T-cell (primary cell): ENCODE measurements at regions not wholly inside any gene's neighbourhood (a gene's known extent, or its start where the extent isn't known, plus 50 kb on each side); places are given as distances from the start of the nearest gene placed in this dataset.
"Not testable (repeated sequence)": the region's sequence is repeated elsewhere in the genome, so short reads cannot be mapped to it uniquely, and the experiment has no call there.

ENCODE experiments used
- ATAC-seq, 4 experiments: fragments of 200-7000 bp in 3 of 4; fragments of 150-1000 bp in 1 of 4; cut with Tn5 transposase; replicated peaks in 1 of 4; 1 replicate in 3 of 4; 2 replicates in 1 of 4; pipeline ENCODE4 v1.10.0; 2021; ENCODE audit warnings: moderate library complexity in 3 of 4, mild to moderate bottlenecking in 2 of 4, moderate number of reproducible peaks in 1 of 4
- CTCF ChIA-PET, 2 donors: fragments of 300-600 bp; sonication (Branson Sonifier 250); formaldehyde crosslinking; loops; one replicate each; lab custom pipeline; 2022; ENCODE audit warnings: antibody characterized with exemption in 2 of 2; lab: Charles Lee
- POLR2A ChIA-PET, 2 donors: fragments of 300-600 bp; sonication (Branson Sonifier 250); formaldehyde crosslinking; loops; one replicate each; lab custom pipeline; 2022; ENCODE audit warnings: antibody characterized with exemption in 2 of 2; lab: Charles Lee
- DNase-seq, 35 experiments: peaks; one replicate each; pipeline versions ENCODE4 v3.0.0 to v3.0.0-alpha.2; 2013 to 2023
- H3K27ac ChIP-seq: one replicate; pipeline ENCODE4 v1.5.1; 2013; ENCODE audit warnings: low read length
- H3K27me3 ChIP-seq, 2 experiments: replicated peaks in 1 of 2; 1 replicate in 1 of 2; 2 replicates in 1 of 2; pipeline versions ENCODE4 v1.6.1 to v1.7.0; 2013; ENCODE audit warnings: low read length in 1 of 2, mixed read lengths in 1 of 2; ENCODE audit not compliant: control insufficient read depth in 2 of 2, insufficient read depth in 2 of 2; ENCODE audit errors: extremely low read depth in 1 of 2
- H3K36me3 ChIP-seq, 2 donors: 1 replicate in 1 of 2; 2 replicates in 1 of 2; pipeline versions ENCODE4 v1.6.1 to v1.7.0; 2013; ENCODE audit warnings: low read length in 1 of 2; ENCODE audit not compliant: control insufficient read depth in 2 of 2, insufficient read depth in 1 of 2; ENCODE audit errors: extremely low read depth in 1 of 2
- H3K4me1 ChIP-seq, 2 experiments: 1 replicate in 1 of 2; 2 replicates in 1 of 2; pipeline versions ENCODE4 v1.6.1 to v1.7.0; 2013; ENCODE audit warnings: low read length in 2 of 2, mixed read lengths in 1 of 2; ENCODE audit not compliant: insufficient read depth in 2 of 2, control insufficient read depth in 1 of 2; ENCODE audit errors: extremely low read depth in 1 of 2
- H3K4me3 ChIP-seq, 2 donors: 1 replicate in 1 of 2; 2 replicates in 1 of 2; pipeline versions ENCODE4 v1.5.1 to v1.7.0; 2013; ENCODE audit warnings: mild to moderate bottlenecking in 2 of 2, low read length in 1 of 2, moderate library complexity in 1 of 2; ENCODE audit not compliant: control insufficient read depth in 1 of 2; ENCODE audit errors: extremely low read depth in 1 of 2
- H3K9me3 ChIP-seq: 2 replicates; pipeline ENCODE4 v1.7.0; 2013
- H3K27ac Mint-ChIP-seq, 2 donors: one replicate each; pipeline ENCODE4 v1.8.0; 2020 to 2021; ENCODE audit warnings: mild to moderate bottlenecking in 2 of 2, mixed read lengths in 2 of 2
- H3K27me3 Mint-ChIP-seq, 2 donors: one replicate each; pipeline ENCODE4 v1.8.0; 2021 to 2022; ENCODE audit warnings: mixed read lengths in 2 of 2
- H3K36me3 Mint-ChIP-seq: one replicate; pipeline ENCODE4 v1.8.0; 2021; ENCODE audit warnings: mixed read lengths
- H3K4me1 Mint-ChIP-seq, 3 donors: one replicate each; pipeline ENCODE4 v1.8.0; 2020 to 2022; ENCODE audit warnings: mixed read lengths in 3 of 3, mild to moderate bottlenecking in 1 of 3
- H3K4me3 Mint-ChIP-seq, 3 donors: one replicate each; pipeline ENCODE4 v1.8.0; 2020 to 2022; ENCODE audit warnings: mild to moderate bottlenecking in 3 of 3, mixed read lengths in 3 of 3, moderate library complexity in 3 of 3
- H3K9me3 Mint-ChIP-seq, 3 donors: one replicate each; pipeline ENCODE4 v1.8.0; 2020 to 2022; ENCODE audit warnings: mixed read lengths in 3 of 3
- WGBS: methylation state at CpG from one replicate; pipeline ENCODE4 v1.1.5; 2013; ENCODE audit warnings: missing lambda C conversion rate; ENCODE audit not compliant: insufficient coverage; 5-methylcytosine and 5-hydroxymethylcytosine counted together

DNA sequence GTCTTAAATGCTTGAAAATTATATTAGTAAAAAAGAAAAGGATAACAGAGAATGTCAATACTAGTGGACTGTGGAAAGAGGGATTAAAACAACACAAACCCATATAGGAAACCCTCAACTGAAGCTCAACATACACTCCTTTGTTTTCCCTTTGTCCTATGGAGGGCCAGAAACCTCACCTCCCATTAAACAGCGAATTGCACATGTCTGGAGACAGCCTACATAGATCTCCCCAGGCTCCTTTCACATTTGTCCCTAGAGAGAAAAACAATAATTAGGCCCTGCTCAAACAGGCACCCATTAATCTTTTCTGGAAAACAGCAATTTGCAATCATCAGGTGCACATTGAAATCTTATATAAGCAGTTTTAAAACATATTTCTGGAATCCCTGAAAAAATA lies 87.6 kb upstream of the SEMA3D start:
- Mint-ChIP-seq H3K27me3 (no peaks in the 10 kb centered on the region), H3K27ac (no peak overlapping the region)
- CTCF ChIA-PET, result no interaction called here

DNA sequence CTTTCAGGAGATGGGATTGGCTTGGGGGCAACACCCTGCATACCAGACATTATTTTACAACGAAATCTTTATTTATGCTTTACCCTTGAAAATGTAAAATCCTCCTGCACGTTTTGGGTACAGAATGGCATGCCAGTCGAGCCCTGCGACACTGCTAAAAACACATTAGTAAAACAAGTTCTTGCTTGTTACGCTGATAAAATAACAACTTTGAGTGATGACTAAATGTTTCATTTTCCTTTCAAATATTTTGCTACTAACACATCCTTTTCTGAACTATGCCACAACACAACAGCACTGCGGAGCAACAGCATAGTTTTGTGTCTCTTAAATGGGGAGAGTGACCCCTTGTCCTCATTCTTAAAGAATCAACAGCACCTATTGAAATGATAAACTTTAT lies 76.0 kb upstream of the SEMA3D start:
- no peak overlapping the region for H3K27ac Mint-ChIP-seq
- WGBS, result 80% methylated on average over 2 of the region's 6 CpGs
- DNase-seq (no peak), ATAC-seq (no peak)
- H3K4me3 Mint-ChIP-seq, result no peak overlapping the region
- no peaks in the 10 kb centered on the region for H3K36me3 Mint-ChIP-seq
- H3K9me3 Mint-ChIP-seq, result peaks cover 6 to 12% (median 9%) of the 10 kb centered on the region in 3 donors
- POLR2A ChIA-PET, result no interaction called here
- Histone ChIP-seq H3K4me3 (no peak overlapping the region), H3K27me3 (no peaks in the 10 kb centered on the region), H3K9me3 (no peaks in the 10 kb centered on the region), H3K4me1 (no peaks in the 10 kb centered on the region), H3K27ac (no peak overlapping the region), H3K36me3 (no peaks in the 10 kb centered on the region)
- H3K27me3 Mint-ChIP-seq, result no peaks in the 10 kb centered on the region
- no peaks in the 10 kb centered on the region for H3K4me1 Mint-ChIP-seq
- CTCF ChIA-PET, result no interaction called here

More for the DNA sequence above, 87.6 kb upstream of the SEMA3D start:
- H3K4me1 Mint-ChIP-seq, result no peaks in the 10 kb centered on the region
- Histone ChIP-seq H3K27ac (no peak overlapping the region), H3K4me1 (no peaks in the 10 kb centered on the region), H3K27me3 (no peaks in the 10 kb centered on the region), H3K9me3 (no peaks in the 10 kb centered on the region), H3K4me3 (no peak overlapping the region), H3K36me3 (no peaks in the 10 kb centered on the region)
- POLR2A ChIA-PET, result no interaction called here
- no peaks in the 10 kb centered on the region for H3K36me3 Mint-ChIP-seq
- DNase-seq (no peak), ATAC-seq (no peak)
- WGBS, result no CpG with 5 or more reads among the region's 1 CpG
- no peak overlapping the region for H3K4me3 Mint-ChIP-seq
- peaks cover 7 to 16% (median 11%) of the 10 kb centered on the region in 3 donors for H3K9me3 Mint-ChIP-seq

GRCh38 chr7:85261336-85261735 lies 74.5 kb upstream of the SEMA3D start:
- Histone ChIP-seq H3K4me3 (no peak overlapping the region), H3K9me3 (no peaks in the 10 kb centered on the region), H3K36me3 (no peaks in the 10 kb centered on the region), H3K27ac (no peak overlapping the region), H3K4me1 (no peaks in the 10 kb centered on the region), H3K27me3 (no peaks in the 10 kb centered on the region)
- Mint-ChIP-seq H3K9me3 (peaks cover 9 to 13% (median 10%) of the 10 kb centered on the region in 3 donors), H3K27ac (no peak overlapping the region), H3K36me3 (no peaks in the 10 kb centered on the region), H3K27me3 (no peaks in the 10 kb centered on the region), H3K4me3 (no peak overlapping the region), H3K4me1 (no peaks in the 10 kb centered on the region)
- CTCF ChIA-PET, result no interaction called here
- no peak for DNase-seq
- POLR2A ChIA-PET, result no interaction called here
- ATAC-seq, result no peak
- no CpG with 5 or more reads among the region's 2 CpGs for WGBS

- H3K9me3 ChIP-seq, H3K27ac ChIP-seq, H3K36me3 Mint-ChIP-seq, ATAC-seq, H3K4me3 Mint-ChIP-seq, H3K4me3 ChIP-seq, H3K4me1 ChIP-seq, H3K4me1 Mint-ChIP-seq, DNase-seq, H3K27ac Mint-ChIP-seq, CTCF ChIA-PET, H3K9me3 Mint-ChIP-seq, H3K27me3 ChIP-seq, POLR2A ChIA-PET, H3K27me3 Mint-ChIP-seq, H3K36me3 ChIP-seq: not testable (repeated sequence)
- 91% methylated on average over 17 of the region's 19 CpGs for WGBS
Measured at GRCh38 chr7:85249787-85250186, 62.9 kb upstream of the SEMA3D start.

GRCh38 chr7:85239109-85239508 lies 52.3 kb upstream of the SEMA3D start:
- Mint-ChIP-seq H3K4me3 (no peak overlapping the region), H3K36me3 (no peaks in the 10 kb centered on the region), H3K27me3 (no peaks in the 10 kb centered on the region), H3K4me1 (no peaks in the 10 kb centered on the region), H3K9me3 (peaks cover 0 to 5% (median 5%) of the 10 kb centered on the region in 3 donors), H3K27ac (no peak overlapping the region)
- Histone ChIP-seq H3K9me3 (no peaks in the 10 kb centered on the region), H3K27ac (no peak overlapping the region), H3K4me3 (no peak overlapping the region), H3K4me1 (no peaks in the 10 kb centered on the region), H3K36me3 (no peaks in the 10 kb centered on the region), H3K27me3 (no peaks in the 10 kb centered on the region)
- no peak for ATAC-seq
- WGBS, result 94% methylated on average over 3 of the region's 4 CpGs
- POLR2A ChIA-PET, result no interaction called here
- DNase-seq, result no peak
- CTCF ChIA-PET, result no interaction called here

GRCh38 chr7:85237721-85238120 lies 50.9 kb upstream of the SEMA3D start:
- Histone ChIP-seq H3K4me1 (no peaks in the 10 kb centered on the region), H3K36me3 (no peaks in the 10 kb centered on the region), H3K4me3 (no peak overlapping the region), H3K27me3 (no peaks in the 10 kb centered on the region), H3K9me3 (no peaks in the 10 kb centered on the region), H3K27ac (no peak overlapping the region)
- no peaks in the 10 kb centered on the region for H3K4me1 Mint-ChIP-seq
- H3K27ac Mint-ChIP-seq, result no peak overlapping the region
- H3K36me3 Mint-ChIP-seq, result no peaks in the 10 kb centered on the region
- DNase-seq (no peak), ATAC-seq (no peak)
- H3K9me3 Mint-ChIP-seq, result peaks cover 3 to 7% (median 5%) of the 10 kb centered on the region in 3 donors
- ChIA-PET CTCF (no interaction called here), POLR2A (no interaction called here)
- H3K4me3 Mint-ChIP-seq, result no peak overlapping the region
- WGBS, result no CpG with 5 or more reads among the region's 4 CpGs
- H3K27me3 Mint-ChIP-seq, result no peaks in the 10 kb centered on the region
